Cardiac fibroblast (primary cell): ENCODE measurements at regions not wholly inside any gene's neighbourhood (a gene's known extent, or its start where the extent isn't known, plus 50 kb on each side); places are given as distances from the start of the nearest gene placed in this dataset.

ENCODE experiments used
- DNase-seq, 2 donors: peaks; one replicate each; pipeline versions ENCODE4 v3.0.0 to v3.0.0-alpha.2; 2010; ENCODE audit warnings: low read depth in 2 of 2
- H3K4me3 ChIP-seq, 2 donors: replicated peaks in 1 of 2; 1 replicate in 1 of 2; 2 replicates in 1 of 2; pipeline ENCODE4 v1.5.1; 2011; ENCODE audit warnings: low read depth in 2 of 2, low read length in 2 of 2, mild to moderate bottlenecking in 2 of 2, moderate library complexity in 1 of 2
- CTCF ChIP-seq: IDR thresholded peaks from one replicate; pipeline ENCODE4 v1.5.1; 2011; ENCODE audit warnings: low read depth, mild to moderate bottlenecking, low read length, inconsistent platforms

GRCh38 chr9:29118555-29118954 lies 1545.3 kb upstream of the C9orf72 start:
- H3K4me3 ChIP-seq, result no peak overlapping the region
- DNase-seq, result no peak
- no peak for TF ChIP-seq CTCF

- TF ChIP-seq CTCF, result no peak
- no peak for DNase-seq
- no peak overlapping the region for H3K4me3 ChIP-seq
Observed at GRCh38 chr9:29126783-29127182, 1553.5 kb upstream of the C9orf72 start.

GRCh38 chr9:29129763-29130162 lies 1556.5 kb upstream of the C9orf72 start:
- H3K4me3 ChIP-seq, result no peak overlapping the region
- TF ChIP-seq CTCF, result no peak
- peak in 1 of 2 donors; percentile 3 for DNase-seq

- DNase-seq, result no peak
- TF ChIP-seq CTCF, result no peak
- H3K4me3 ChIP-seq, result no peak overlapping the region
Observed at GRCh38 chr9:29144476-29144875, 1571.2 kb upstream of the C9orf72 start.

- no peak overlapping the region for H3K4me3 ChIP-seq
- TF ChIP-seq CTCF, result no peak
- DNase-seq, result peak; percentile 29 to 74
Observed at GRCh38 chr9:29150606-29151005, 1577.3 kb upstream of the C9orf72 start.

GRCh38 chr9:29160763-29161353 lies 1587.6 kb upstream of the C9orf72 start:
- no peak for DNase-seq
- H3K4me3 ChIP-seq, result no peak overlapping the region
- no peak for TF ChIP-seq CTCF

- no peak overlapping the region for H3K4me3 ChIP-seq
- DNase-seq, result no peak
- no peak for TF ChIP-seq CTCF
Observed at GRCh38 chr9:29174136-29174535, 1600.9 kb upstream of the C9orf72 start.
